Naive thymus-derived CD8-positive, alpha-beta T cell (primary cell): ENCODE measurements at regions not wholly inside any gene's neighbourhood (a gene's known extent, or its start where the extent isn't known, plus 50 kb on each side); places are given as distances from the start of the nearest gene placed in this dataset.
"Not testable (repeated sequence)": the region's sequence is repeated elsewhere in the genome, so short reads cannot be mapped to it uniquely, and the experiment has no call there.

Source experiments
- ATAC-seq, 2 donors: fragments of 150-1000 bp; cut with Tn5 transposase in 1 of 2; sonication (Bioruptor Pico), chemical (Tn5 transposase) in 1 of 2; 1 replicate in 1 of 2; 2 replicates in 1 of 2; pipeline ENCODE4 v1.10.0; 2021; ENCODE audit warnings: mild to moderate bottlenecking in 2 of 2, moderate library complexity in 2 of 2
- POLR2A ChIA-PET: fragments of 350-600 bp; sonication (Branson Sonifier 250); formaldehyde crosslinking; loops from one replicate; lab custom pipeline; 2021; ENCODE audit warnings: antibody characterized with exemption; lab: Charles Lee
- DNase-seq, 10 donors: peaks; one replicate each; pipeline versions ENCODE4 v3.0.0 to v3.0.0-alpha.2; 2020 to 2022
- H3K27ac Mint-ChIP-seq, 10 donors: one replicate each; pipeline ENCODE4 v1.8.0; 2020 to 2022; ENCODE audit warnings: mild to moderate bottlenecking in 10 of 10, mixed read lengths in 10 of 10, moderate library complexity in 4 of 10, inconsistent platforms in 1 of 10
- H3K27me3 Mint-ChIP-seq, 5 donors: one replicate each; pipeline ENCODE4 v1.8.0; 2021 to 2022; ENCODE audit warnings: mixed read lengths in 5 of 5
- H3K36me3 Mint-ChIP-seq, 3 donors: one replicate each; pipeline ENCODE4 v1.8.0; 2020 to 2022; ENCODE audit warnings: mixed read lengths in 3 of 3, mild to moderate bottlenecking in 2 of 3, inconsistent platforms in 1 of 3
- H3K4me1 Mint-ChIP-seq, 4 donors: one replicate each; pipeline ENCODE4 v1.8.0; 2021 to 2022; ENCODE audit warnings: mixed read lengths in 4 of 4
- H3K4me3 Mint-ChIP-seq, 10 donors: one replicate each; pipeline ENCODE4 v1.8.0; 2020 to 2022; ENCODE audit warnings: mild to moderate bottlenecking in 10 of 10, mixed read lengths in 10 of 10, moderate library complexity in 6 of 10, inconsistent platforms in 1 of 10
- H3K9me3 Mint-ChIP-seq, 9 donors: one replicate each; pipeline ENCODE4 v1.8.0; 2020 to 2022; ENCODE audit warnings: mixed read lengths in 9 of 9, mild to moderate bottlenecking in 3 of 9, inconsistent platforms in 1 of 9, moderate library complexity in 1 of 9

DNA sequence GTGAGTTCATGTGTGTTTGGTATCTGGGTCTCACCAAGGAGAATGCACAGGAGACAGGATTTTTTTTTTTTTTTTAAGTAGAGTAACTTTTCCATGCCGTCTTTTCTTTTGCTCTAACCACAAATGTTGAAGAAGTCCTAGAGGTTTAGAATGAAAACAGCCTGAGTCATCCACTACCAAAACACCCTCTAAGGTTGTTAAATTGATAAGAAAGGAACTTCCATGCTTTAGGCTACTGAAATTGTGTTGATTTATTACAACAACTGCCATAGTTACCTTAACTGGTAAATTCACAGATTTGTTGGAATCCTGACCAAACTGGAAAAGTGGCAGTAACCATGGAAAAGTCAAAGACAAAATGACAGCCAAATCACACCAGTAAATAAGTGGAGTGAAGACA, 375.6 kb downstream of the AMY1C start:
- POLR2A ChIA-PET: no interaction called here
- H3K4me3 Mint-ChIP-seq: no peak overlapping the region
- no peak overlapping the region for H3K27ac Mint-ChIP-seq
- ATAC-seq (no peak), DNase-seq (no peak)
- H3K4me1 Mint-ChIP-seq: no peaks in the 10 kb centered on the region
- peaks cover 0 to 5% (median 3%) of the 10 kb centered on the region in 9 donors for H3K9me3 Mint-ChIP-seq
- no peaks in the 10 kb centered on the region for H3K36me3 Mint-ChIP-seq
- no peaks in the 10 kb centered on the region for H3K27me3 Mint-ChIP-seq

DNA sequence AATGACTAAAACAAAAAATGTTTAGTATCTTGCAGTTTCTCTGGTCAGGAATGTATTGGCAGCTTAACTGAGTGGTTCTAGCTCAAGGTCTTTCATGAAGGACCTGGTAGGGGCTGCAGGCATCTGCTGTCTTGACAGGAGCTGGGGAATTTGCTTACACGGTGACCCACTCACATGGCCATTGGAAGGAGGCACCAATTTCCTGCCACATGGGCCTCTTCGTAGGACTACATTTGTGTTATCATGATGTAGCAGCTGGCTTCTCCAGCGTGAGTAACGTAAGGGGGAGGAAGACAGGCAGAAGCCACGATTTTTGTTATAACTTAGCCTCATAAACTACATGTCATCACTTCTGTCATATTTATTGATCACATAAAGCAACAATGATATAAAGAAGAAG, 376.3 kb downstream of the AMY1C start:
- H3K4me3 Mint-ChIP-seq: no peak overlapping the region
- peaks cover 0 to 9% (median 3%) of the 10 kb centered on the region in 9 donors for H3K9me3 Mint-ChIP-seq
- no peaks in the 10 kb centered on the region for H3K4me1 Mint-ChIP-seq
- POLR2A ChIA-PET: no interaction called here
- no peaks in the 10 kb centered on the region for H3K27me3 Mint-ChIP-seq
- no peaks in the 10 kb centered on the region for H3K36me3 Mint-ChIP-seq
- DNase-seq (no peak), ATAC-seq (no peak)
- H3K27ac Mint-ChIP-seq: no peak overlapping the region

DNA sequence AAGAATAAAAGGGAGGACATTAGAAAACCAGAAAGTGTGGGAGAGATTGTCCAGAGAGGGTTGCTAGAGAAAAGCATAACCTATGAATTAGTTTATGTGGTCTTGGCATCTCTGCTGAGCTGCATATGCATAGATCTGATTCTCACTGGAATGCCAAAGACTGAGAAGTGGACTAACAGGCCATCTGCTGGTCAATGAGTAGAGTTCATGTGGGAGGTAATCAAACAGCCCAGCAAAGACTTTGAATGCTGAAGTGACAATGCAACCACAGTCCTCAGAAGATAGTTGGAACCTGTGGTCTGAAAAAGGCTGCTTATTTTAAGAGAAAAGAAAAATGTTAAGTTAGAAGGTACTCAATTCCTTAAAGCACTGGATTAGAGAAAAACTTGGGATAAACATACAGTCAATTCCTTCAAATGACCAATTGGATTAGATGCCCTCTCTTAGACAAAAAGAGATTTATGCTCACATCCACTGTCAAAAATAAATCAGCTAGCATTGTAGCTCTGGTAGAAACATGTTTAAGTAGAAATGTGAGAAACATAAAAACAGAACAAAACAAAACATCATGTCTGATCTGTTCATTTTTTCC, 382.8 kb downstream of the AMY1C start:
- DNase-seq (no peak), ATAC-seq (no peak)
- Mint-ChIP-seq H3K4me1 (no peaks in the 10 kb centered on the region), H3K27ac (no peak overlapping the region), H3K4me3 (no peak overlapping the region), H3K9me3 (peaks cover 0 to 48% (median 9%) of the 10 kb centered on the region in 9 donors), H3K36me3 (no peaks in the 10 kb centered on the region), H3K27me3 (no peaks in the 10 kb centered on the region)
- POLR2A ChIA-PET: no interaction called here

DNA sequence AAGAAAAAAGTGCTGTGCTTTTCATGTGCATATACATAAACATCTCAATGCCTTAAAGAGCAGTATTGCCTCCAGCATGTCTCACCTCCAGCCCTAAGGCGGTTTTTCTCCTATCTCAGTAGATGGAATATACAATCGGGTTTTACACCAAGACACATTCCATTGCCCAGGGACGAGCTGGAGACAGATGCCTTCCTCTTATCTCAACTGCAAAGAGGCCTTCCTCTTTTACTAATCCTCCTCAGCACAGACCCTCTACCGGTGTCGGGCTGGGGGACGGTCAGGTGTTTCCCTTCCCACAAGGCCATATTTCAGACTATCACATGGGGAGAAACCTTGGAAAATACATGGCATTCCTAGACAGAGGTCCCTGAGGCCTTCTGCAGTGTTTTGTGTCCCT, 385.3 kb downstream of the AMY1C start:
- POLR2A ChIA-PET, H3K27me3 Mint-ChIP-seq, H3K27ac Mint-ChIP-seq, H3K36me3 Mint-ChIP-seq, H3K4me3 Mint-ChIP-seq, H3K4me1 Mint-ChIP-seq, ATAC-seq, DNase-seq: not testable (repeated sequence)
- H3K9me3 Mint-ChIP-seq: peaks cover 4 to 51% (median 9%) of the 10 kb centered on the region in 9 donors

DNA sequence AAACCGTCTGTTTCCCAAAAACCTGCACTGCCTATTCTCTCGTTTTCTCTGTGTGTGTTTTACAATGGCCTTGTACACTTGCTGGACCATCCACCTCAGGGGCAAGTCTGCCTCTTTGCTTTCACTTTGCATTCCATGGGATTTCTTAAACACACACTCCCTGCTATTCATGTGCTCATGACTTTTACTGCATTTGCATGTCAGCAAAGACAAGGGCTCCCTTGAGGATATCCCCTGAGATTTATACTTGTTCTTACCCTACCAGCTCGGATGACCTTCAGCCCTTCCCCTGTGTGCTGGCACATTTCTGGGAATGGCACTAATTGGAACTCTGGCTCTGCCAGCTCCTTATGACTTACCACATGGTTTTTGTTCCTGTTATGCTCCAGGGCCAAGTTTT, 386.9 kb downstream of the AMY1C start:
- H3K4me1 Mint-ChIP-seq: no peaks in the 10 kb centered on the region
- POLR2A ChIA-PET: no interaction called here
- DNase-seq (no peak), ATAC-seq (no peak)
- no peak overlapping the region for H3K27ac Mint-ChIP-seq
- H3K36me3 Mint-ChIP-seq: no peaks in the 10 kb centered on the region
- no peak overlapping the region for H3K4me3 Mint-ChIP-seq
- no peaks in the 10 kb centered on the region for H3K27me3 Mint-ChIP-seq
- H3K9me3 Mint-ChIP-seq: peaks cover 4 to 44% (median 11%) of the 10 kb centered on the region in 9 donors

DNA sequence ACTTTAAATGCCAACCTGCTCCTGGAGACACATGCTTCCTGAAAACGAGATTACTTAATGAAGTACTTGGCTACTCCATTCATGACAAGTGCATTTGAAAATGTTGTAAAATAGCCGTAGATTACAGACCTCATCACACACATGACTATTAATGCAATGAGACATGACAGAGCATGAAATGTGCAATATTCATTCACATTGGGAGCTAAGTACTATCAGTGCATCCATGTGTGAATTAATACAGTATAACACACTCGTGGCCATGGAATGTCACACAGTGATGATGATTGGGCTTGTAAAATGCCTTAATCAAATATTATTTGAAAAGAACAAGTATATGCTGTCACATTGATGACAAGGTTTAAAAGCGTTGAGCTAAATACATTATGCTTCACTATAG, 407.0 kb downstream of the AMY1C start:
- peaks cover 4 to 49% (median 19%) of the 10 kb centered on the region in 9 donors for H3K9me3 Mint-ChIP-seq
- ATAC-seq (no peak), DNase-seq (no peak)
- no peaks in the 10 kb centered on the region for H3K4me1 Mint-ChIP-seq
- H3K36me3 Mint-ChIP-seq: no peaks in the 10 kb centered on the region
- POLR2A ChIA-PET: no interaction called here
- H3K27ac Mint-ChIP-seq: no peak overlapping the region
- no peaks in the 10 kb centered on the region for H3K27me3 Mint-ChIP-seq
- H3K4me3 Mint-ChIP-seq: no peak overlapping the region

DNA sequence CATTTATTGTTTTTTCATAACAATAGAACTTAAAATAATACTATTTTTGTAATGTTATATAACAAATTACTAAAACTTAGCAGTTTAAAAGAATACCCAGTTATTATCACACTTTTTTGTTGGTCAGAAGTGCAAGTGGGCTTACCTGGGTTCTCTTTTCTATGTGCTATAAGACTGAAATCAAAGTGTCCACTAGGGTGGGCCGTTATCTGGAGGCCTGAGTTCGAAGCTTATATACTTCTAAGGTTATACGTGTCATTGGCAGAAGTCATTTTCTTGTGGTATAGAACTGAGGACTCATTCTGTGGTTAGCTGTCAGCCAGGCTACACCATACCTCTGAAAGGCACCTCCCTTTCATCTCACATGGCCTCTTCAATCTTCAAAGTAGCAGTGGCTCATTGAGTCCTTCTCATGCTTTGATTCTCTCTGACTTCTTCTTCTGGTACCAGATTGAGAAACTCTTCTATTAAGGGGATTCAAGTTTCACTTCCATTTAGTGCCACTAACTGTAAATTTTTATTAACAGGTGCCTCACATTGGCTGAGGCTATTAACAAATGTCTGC, 414.3 kb downstream of the AMY1C start:
- H3K9me3 Mint-ChIP-seq: peaks cover 2 to 25% (median 13%) of the 10 kb centered on the region in 9 donors
- POLR2A ChIA-PET: no interaction called here
- no peak for ATAC-seq

DNA sequence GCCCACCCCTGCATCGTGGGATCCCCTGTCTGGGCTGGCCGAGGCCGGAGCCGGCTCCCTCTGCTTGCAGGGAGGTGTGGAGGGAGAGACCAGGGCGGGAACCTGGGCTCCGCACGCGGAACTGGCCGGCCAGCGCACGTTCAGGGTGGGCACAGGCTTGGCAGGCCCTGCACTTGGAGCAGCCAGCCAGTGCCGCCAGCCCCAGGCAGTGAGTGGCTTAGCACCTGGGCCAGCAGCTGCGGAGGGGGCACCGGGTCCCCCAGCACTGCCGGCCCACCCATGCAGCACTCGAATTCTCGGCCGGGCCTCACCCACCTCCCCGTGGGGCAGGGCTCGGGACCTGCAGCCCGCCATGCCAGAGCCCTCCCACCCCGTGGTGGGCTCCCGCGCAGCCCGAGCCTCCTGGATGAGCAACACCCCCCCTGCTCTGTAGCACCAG, 422.6 kb downstream of the AMY1C start:
- Mint-ChIP-seq H3K27me3 (no peaks in the 10 kb centered on the region), H3K9me3 (peaks cover 3 to 34% (median 14%) of the 10 kb centered on the region in 9 donors), H3K4me3 (no peak overlapping the region), H3K27ac (no peak overlapping the region), H3K36me3 (no peaks in the 10 kb centered on the region), H3K4me1 (no peaks in the 10 kb centered on the region)
- no peak for ATAC-seq
- no peak for DNase-seq
- POLR2A ChIA-PET: no interaction called here

More for the DNA sequence above, 414.3 kb downstream of the AMY1C start:
- no peak for DNase-seq
- no peaks in the 10 kb centered on the region for H3K27me3 Mint-ChIP-seq
- no peaks in the 10 kb centered on the region for H3K36me3 Mint-ChIP-seq
- no peaks in the 10 kb centered on the region for H3K4me1 Mint-ChIP-seq
- H3K4me3 Mint-ChIP-seq: no peak overlapping the region
- H3K27ac Mint-ChIP-seq: no peak overlapping the region

DNA sequence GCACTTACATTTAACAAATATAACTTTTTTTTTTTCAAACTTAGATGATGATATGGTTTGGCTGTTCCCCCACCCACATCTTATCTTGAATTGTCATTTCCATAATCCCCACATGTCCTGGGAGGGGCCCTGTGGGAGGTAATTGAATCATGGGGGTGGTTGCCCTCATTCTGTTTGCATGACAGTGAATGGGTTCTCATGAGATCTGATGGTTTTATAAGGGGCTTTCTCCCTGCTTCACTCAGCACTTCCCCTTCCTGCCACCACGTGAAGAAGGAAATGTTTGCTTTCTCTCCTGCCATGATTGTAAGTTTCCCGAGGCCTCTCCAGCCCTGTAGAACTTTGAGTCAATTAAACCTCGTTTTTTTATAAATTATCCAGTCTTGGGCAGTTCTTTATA, 432.6 kb downstream of the AMY1C start:
- DNase-seq: no peak
- Mint-ChIP-seq H3K27ac (no peak overlapping the region), H3K27me3 (no peaks in the 10 kb centered on the region), H3K36me3 (peaks cover 0 to 5% (median 2%) of the 10 kb centered on the region in 3 donors), H3K4me1 (no peaks in the 10 kb centered on the region), H3K4me3 (no peak overlapping the region), H3K9me3 (peaks cover 0 to 13% (median 3%) of the 10 kb centered on the region in 9 donors)
- no peak for ATAC-seq
- POLR2A ChIA-PET: no interaction called here

DNA sequence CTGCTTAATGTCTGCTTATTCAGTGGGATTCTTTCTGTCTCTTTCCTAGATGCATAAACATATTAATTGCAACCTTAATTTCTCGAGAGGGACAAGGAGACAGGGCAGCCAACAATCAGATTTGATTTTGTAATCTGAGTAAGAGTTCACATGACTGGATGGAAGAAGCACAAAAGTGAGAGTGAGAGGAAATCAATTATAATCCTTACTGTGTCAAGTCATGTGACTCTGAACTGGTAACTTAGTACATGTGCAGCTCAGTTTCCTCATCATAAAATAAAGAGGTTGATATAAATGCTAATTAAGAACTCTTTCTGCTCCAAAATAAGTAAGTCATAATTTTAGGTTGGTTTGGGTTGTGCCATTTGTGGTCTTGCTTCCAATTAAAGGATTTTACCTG, 439.5 kb downstream of the AMY1C start:
- H3K27ac Mint-ChIP-seq: no peak overlapping the region
- H3K4me1 Mint-ChIP-seq: no peaks in the 10 kb centered on the region
- DNase-seq (no peak), ATAC-seq (no peak)
- no peak overlapping the region for H3K4me3 Mint-ChIP-seq
- peaks cover 0 to 33% (median 9%) of the 10 kb centered on the region in 9 donors for H3K9me3 Mint-ChIP-seq
- H3K36me3 Mint-ChIP-seq: no peaks in the 10 kb centered on the region
- POLR2A ChIA-PET: no interaction called here
- no peaks in the 10 kb centered on the region for H3K27me3 Mint-ChIP-seq

DNA sequence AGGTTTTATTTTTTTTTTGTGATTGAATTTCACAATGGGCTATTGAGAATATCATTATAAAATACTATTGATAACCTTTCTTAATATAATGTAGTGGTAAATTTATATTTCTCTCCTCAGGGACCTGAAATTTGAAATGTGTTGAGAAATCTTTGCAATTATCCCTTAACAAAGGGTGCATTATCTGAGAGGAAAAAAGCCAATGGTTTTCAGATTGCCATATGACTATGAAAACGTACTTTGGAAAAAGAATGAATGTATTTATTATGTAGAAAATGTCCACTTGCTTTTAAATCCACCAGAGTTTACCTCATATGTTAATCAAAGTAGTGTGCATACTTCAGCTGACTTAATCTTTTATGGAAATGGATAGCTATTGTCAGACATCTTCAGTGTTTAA, 441.1 kb downstream of the AMY1C start:
- no peaks in the 10 kb centered on the region for H3K27me3 Mint-ChIP-seq
- ATAC-seq: no peak
- H3K4me3 Mint-ChIP-seq: no peak overlapping the region
- peaks cover 0 to 35% (median 11%) of the 10 kb centered on the region in 9 donors for H3K9me3 Mint-ChIP-seq
- H3K4me1 Mint-ChIP-seq: no peaks in the 10 kb centered on the region
- POLR2A ChIA-PET: no interaction called here
- H3K36me3 Mint-ChIP-seq: no peaks in the 10 kb centered on the region
- no peak overlapping the region for H3K27ac Mint-ChIP-seq
- no peak for DNase-seq

DNA sequence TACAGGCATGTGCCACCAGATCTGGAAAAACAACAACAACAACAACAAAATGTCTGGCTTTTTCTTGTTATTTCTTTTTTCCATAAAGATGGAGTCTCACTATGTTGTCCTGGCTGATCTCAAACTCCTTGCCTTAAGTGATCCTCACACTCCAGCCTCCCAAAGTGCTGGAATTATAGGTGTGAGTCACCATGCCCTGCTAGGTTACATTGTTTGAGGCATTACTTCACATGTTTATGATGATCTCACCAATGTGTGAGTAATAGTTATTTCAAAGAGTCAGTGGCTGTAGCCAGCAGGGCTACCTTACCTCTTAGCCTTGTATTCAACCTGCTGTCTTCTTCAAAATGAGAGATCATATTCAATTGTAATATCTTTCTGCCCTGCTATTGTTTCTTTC, 445.7 kb downstream of the AMY1C start:
- H3K27me3 Mint-ChIP-seq: no peaks in the 10 kb centered on the region
- ATAC-seq: no peak
- H3K36me3 Mint-ChIP-seq: no peaks in the 10 kb centered on the region
- peaks cover 3 to 41% (median 14%) of the 10 kb centered on the region in 9 donors for H3K9me3 Mint-ChIP-seq
- H3K27ac Mint-ChIP-seq: no peak overlapping the region
- no peaks in the 10 kb centered on the region for H3K4me1 Mint-ChIP-seq
- no peak overlapping the region for H3K4me3 Mint-ChIP-seq
- POLR2A ChIA-PET: no interaction called here
- DNase-seq: no peak

DNA sequence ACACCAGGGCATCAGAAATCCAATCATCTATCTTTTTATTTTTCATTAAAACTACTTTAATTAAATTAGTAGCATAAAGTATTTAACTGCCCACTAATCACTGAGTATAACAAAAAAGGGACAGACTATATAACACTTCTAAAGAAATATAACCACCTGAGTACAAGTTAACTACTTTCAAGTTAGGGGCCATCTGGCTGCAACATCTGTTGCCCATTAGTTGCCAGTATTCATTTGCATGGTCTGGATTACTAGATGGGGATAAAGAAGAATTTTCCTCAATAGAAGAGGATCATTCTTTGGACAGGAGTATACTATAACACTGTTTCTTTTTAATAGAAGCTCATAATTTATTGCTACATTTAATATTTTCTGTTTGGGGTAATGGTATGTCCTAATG, 446.4 kb downstream of the AMY1C start:
- Mint-ChIP-seq H3K36me3 (no peaks in the 10 kb centered on the region), H3K27ac (no peak overlapping the region), H3K27me3 (no peaks in the 10 kb centered on the region), H3K9me3 (peaks cover 4 to 45% (median 14%) of the 10 kb centered on the region in 9 donors), H3K4me1 (no peaks in the 10 kb centered on the region), H3K4me3 (no peak overlapping the region)
- DNase-seq (no peak), ATAC-seq (no peak)
- POLR2A ChIA-PET: no interaction called here

DNA sequence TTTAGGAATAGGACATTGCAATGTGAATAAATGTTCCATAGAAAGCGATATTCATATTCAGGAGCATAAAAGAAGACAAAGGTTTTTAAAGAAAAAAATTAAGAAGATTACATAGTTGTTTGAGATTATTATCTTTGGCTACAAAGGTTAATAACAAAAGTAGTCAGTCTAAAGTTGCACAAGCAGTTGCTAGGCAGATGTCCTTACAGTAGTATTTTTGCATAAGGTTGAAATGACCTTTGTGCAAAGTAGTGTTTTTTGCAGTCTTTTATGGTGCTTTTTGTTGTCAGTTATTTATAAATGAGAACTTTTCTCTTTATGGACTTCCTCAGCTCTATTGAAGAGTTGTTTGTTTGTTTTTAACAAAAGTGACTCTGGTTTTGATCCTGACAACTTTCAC, 447.8 kb downstream of the AMY1C start:
- Mint-ChIP-seq H3K27ac (no peak overlapping the region), H3K36me3 (no peaks in the 10 kb centered on the region), H3K27me3 (no peaks in the 10 kb centered on the region), H3K4me1 (no peaks in the 10 kb centered on the region), H3K4me3 (no peak overlapping the region), H3K9me3 (peaks cover 4 to 41% (median 12%) of the 10 kb centered on the region in 9 donors)
- no peak for ATAC-seq
- POLR2A ChIA-PET: no interaction called here
- DNase-seq: no peak
